ENCODE measurements at regions not wholly inside any gene's neighbourhood (a gene's known extent, or its start where the extent isn't known, plus 50 kb on each side); places are given as distances from the start of the nearest gene placed in this dataset.

- Histone ChIP-seq H3K4me1 (peaks cover 0 to 8% (median 0%) of the 10 kb centered on the region in 9 donors), H3K27me3 (no peaks in the 10 kb centered on the region), H3K9me3 (peaks cover 0 to 5% (median 0%) of the 10 kb centered on the region in 11 donors), H3K36me3 (no peaks in the 10 kb centered on the region), H3K4me3 (no peak overlapping the region), H3K27ac (peak overlapping the region in 1 of 10 donors; percentile 10)
- ATAC-seq: peak in 5 of 8 donors; percentile 68 to 82 (median 71)
- TF ChIP-seq, protein P1, sequence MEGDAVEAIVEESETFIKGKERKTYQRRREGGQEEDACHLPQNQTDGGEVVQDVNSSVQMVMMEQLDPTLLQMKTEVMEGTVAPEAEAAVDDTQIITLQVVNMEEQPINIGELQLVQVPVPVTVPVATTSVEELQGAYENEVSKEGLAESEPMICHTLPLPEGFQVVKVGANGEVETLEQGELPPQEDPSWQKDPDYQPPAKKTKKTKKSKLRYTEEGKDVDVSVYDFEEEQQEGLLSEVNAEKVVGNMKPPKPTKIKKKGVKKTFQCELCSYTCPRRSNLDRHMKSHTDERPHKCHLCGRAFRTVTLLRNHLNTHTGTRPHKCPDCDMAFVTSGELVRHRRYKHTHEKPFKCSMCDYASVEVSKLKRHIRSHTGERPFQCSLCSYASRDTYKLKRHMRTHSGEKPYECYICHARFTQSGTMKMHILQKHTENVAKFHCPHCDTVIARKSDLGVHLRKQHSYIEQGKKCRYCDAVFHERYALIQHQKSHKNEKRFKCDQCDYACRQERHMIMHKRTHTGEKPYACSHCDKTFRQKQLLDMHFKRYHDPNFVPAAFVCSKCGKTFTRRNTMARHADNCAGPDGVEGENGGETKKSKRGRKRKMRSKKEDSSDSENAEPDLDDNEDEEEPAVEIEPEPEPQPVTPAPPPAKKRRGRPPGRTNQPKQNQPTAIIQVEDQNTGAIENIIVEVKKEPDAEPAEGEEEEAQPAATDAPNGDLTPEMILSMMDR (IDR thresholded peaks at IDR 0.05): no peak
- no peak for DNase-seq
- 33 to 40% methylated on average over 2 of the region's 2 CpGs for WGBS, 2 donors
- intact Hi-C loops (cut with DNase I): no loop called here
These were observed 481.4 kb upstream of the THBS1 start for GRCh38 chr15:39099524-39099923.

GRCh38 chr15:39100106-39100660 lies 480.7 kb upstream of the THBS1 start:
- Histone ChIP-seq H3K27ac (no peak overlapping the region), H3K27me3 (no peaks in the 10 kb centered on the region), H3K4me1 (peaks cover 0 to 8% (median 0%) of the 10 kb centered on the region in 9 donors), H3K9me3 (peaks cover 0 to 5% (median 0%) of the 10 kb centered on the region in 11 donors), H3K36me3 (no peaks in the 10 kb centered on the region), H3K4me3 (no peak overlapping the region)
- intact Hi-C loops (cut with DNase I): no loop called here
- no peak for ATAC-seq
- 62% methylated on average over 2 of the region's 2 CpGs for WGBS, 2 donors
- TF ChIP-seq, protein P1 (IDR thresholded peaks at IDR 0.05): no peak
- no peak for DNase-seq

DNA sequence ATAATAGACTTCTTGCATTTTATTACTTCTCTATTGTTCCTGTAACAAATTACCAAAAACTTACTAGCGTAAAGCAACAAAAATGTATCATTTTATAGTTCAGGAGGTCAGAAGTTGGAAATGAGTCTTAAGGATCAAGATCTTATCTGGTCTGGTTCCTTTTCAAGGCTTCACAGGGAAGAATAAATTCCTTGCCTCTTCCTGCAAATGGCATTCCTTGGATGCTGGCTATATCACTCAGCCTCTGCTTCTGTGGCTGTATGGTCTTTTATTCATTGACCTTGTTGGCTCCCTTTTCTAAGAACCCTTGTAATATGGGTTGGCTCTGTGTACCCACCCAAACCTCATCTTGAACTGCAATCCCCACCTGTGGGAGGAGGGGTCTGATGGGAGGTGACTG lies 478.4 kb upstream of the THBS1 start:
- ATAC-seq (no peak), DNase-seq (no peak)
- Histone ChIP-seq H3K9me3 (peaks cover 0 to 4% (median 0%) of the 10 kb centered on the region in 11 donors), H3K27me3 (no peaks in the 10 kb centered on the region), H3K4me3 (no peak overlapping the region), H3K36me3 (no peaks in the 10 kb centered on the region), H3K27ac (no peak overlapping the region), H3K4me1 (peaks cover 0 to 8% (median 0%) of the 10 kb centered on the region in 9 donors)
- intact Hi-C loops (cut with DNase I): no loop called here
- 84 to 87% methylated on average over 1 of the region's 1 CpG for WGBS, 2 donors
- TF ChIP-seq, protein P1 (IDR thresholded peaks at IDR 0.05): no peak

- Histone ChIP-seq H3K27me3 (no peaks in the 10 kb centered on the region), H3K36me3 (no peaks in the 10 kb centered on the region), H3K4me1 (no peaks in the 10 kb centered on the region), H3K27ac (no peak overlapping the region), H3K9me3 (no peaks in the 10 kb centered on the region), H3K4me3 (no peak overlapping the region)
- WGBS, 2 donors: 92 to 96% methylated on average over 5 of the region's 5 CpGs
- intact Hi-C loops (cut with DNase I): no loop called here
- no peak for ATAC-seq
- no peak for DNase-seq
- TF ChIP-seq, protein P1 (IDR thresholded peaks at IDR 0.05): no peak
These were observed 473.9 kb upstream of the THBS1 start for GRCh38 chr15:39106950-39107349.

Measured in heart right ventricle (tissue), 16 donors.